ENCODE measurements at regions not wholly inside any gene's neighbourhood (a gene's known extent, or its start where the extent isn't known, plus 50 kb on each side); places are given as distances from the start of the nearest gene placed in this dataset.

GRCh38 chr11:116274521-116274920 lies 498.3 kb downstream of the BUD13 start:
- Mint-ChIP-seq H3K27me3 (ENCODE audit: low read depth in 3 of 3) (peaks cover 3 to 16% (median 13%) of the 10 kb centered on the region in 3 donors), H3K36me3 (no peaks in the 10 kb centered on the region), H3K4me1 (no peaks in the 10 kb centered on the region), H3K4me3 (no peak overlapping the region), H3K27ac (peak overlapping the region in 2 of 7 donors; percentile 7 to 41), H3K9me3 (peaks cover 0 to 2% (median 0%) of the 10 kb centered on the region in 7 donors)
- Histone ChIP-seq H3K27me3 (ENCODE audit: control insufficient read depth in 2 of 2, insufficient read depth in 2 of 2, low read length in 2 of 2) (no peaks in the 10 kb centered on the region), H3K27ac (ENCODE audit: low read depth in 1 of 2, low read length in 2 of 2) (no peak overlapping the region), H3K9ac (ENCODE audit: insufficient read depth, low read length, poor library complexity, severe bottlenecking) (no peak overlapping the region), H4K20me1 (ENCODE audit: insufficient read depth, low read length) (no peaks in the 10 kb centered on the region), H3K79me2 (ENCODE audit: insufficient read depth, low read length) (no peaks in the 10 kb centered on the region), H3K4me2 (replicated peaks; ENCODE audit: extremely low read depth, low read length, poor library complexity, severe bottlenecking) (no peak overlapping the region), H3K36me3 (replicated peaks in 1 of 2; ENCODE audit: control insufficient read depth in 1 of 2, insufficient read depth in 2 of 2, low read length in 2 of 2) (no peaks in the 10 kb centered on the region), H3K9me3 (replicated peaks in 1 of 2; ENCODE audit: control insufficient read depth in 1 of 2, insufficient read depth in 1 of 2, low read length in 2 of 2) (no peaks in the 10 kb centered on the region), H3K4me1 (ENCODE audit: control insufficient read depth in 1 of 2, insufficient read depth in 2 of 2, low read length in 2 of 2) (peaks cover 0 to 5% of the 10 kb centered on the region in 2 donors), H3K4me3 (replicated peaks in 1 of 3; ENCODE audit: low read depth in 2 of 3, low read length in 3 of 3) (no peak overlapping the region), H2AFZ (ENCODE audit: insufficient read depth, low read depth, low read length, poor library complexity, severe bottlenecking) (no peak overlapping the region)
- TF ChIP-seq, protein P1, sequence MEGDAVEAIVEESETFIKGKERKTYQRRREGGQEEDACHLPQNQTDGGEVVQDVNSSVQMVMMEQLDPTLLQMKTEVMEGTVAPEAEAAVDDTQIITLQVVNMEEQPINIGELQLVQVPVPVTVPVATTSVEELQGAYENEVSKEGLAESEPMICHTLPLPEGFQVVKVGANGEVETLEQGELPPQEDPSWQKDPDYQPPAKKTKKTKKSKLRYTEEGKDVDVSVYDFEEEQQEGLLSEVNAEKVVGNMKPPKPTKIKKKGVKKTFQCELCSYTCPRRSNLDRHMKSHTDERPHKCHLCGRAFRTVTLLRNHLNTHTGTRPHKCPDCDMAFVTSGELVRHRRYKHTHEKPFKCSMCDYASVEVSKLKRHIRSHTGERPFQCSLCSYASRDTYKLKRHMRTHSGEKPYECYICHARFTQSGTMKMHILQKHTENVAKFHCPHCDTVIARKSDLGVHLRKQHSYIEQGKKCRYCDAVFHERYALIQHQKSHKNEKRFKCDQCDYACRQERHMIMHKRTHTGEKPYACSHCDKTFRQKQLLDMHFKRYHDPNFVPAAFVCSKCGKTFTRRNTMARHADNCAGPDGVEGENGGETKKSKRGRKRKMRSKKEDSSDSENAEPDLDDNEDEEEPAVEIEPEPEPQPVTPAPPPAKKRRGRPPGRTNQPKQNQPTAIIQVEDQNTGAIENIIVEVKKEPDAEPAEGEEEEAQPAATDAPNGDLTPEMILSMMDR (IDR thresholded peaks at IDR 0.05) = no peak
- DNase-seq = no peak
- whole genome bisulfite sequencing (ENCODE audit: insufficient coverage) = 59% methylated on average over 3 of the region's 4 CpGs
- intact Hi-C loops (cut with micrococcal nuclease) = no loop called here

DNA sequence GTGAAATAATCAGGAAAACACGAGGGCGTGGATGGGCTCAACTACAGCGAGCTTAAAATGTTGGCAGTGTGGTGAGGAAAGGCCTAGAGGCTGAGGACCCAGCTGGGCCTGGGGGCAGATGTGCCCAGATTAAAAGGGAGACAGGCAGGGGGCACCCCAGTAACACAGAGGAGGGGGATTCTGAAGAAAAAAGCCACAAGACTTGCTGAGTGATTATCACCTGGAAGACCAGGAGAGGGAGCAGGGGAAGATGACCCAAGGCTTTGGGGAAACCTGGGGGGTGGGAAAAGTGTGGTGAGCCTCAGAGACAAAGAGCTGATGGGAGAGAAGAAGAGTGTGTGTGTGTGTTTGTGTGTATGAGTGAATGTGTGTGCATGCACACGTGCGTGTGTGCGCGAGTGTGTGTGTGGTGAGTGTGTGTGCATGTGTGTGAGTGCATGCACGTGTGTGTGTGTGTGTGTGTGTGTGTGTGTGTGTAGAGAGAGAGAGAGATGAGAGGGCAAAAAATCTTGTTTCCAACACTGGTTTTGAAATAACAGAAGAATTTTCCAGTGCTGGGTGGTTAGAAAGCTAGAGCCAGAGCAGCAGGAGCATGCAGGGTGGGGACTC lies 500.5 kb downstream of the BUD13 start:
- H3K27ac Mint-ChIP-seq = no peak overlapping the region
- H3K4me3 Mint-ChIP-seq = no peak overlapping the region
- no peak overlapping the region for H3K4me2 ChIP-seq (replicated peaks; ENCODE audit: extremely low read depth, low read length, poor library complexity, severe bottlenecking)
- peaks cover 0 to 5% of the 10 kb centered on the region in 2 donors for H3K4me1 ChIP-seq (ENCODE audit: control insufficient read depth in 1 of 2, insufficient read depth in 2 of 2, low read length in 2 of 2)
- H4K20me1 ChIP-seq (ENCODE audit: insufficient read depth, low read length) = no peaks in the 10 kb centered on the region
- intact Hi-C loops (cut with micrococcal nuclease) = no loop called here
- H3K4me1 Mint-ChIP-seq = no peaks in the 10 kb centered on the region
- H3K27me3 Mint-ChIP-seq (ENCODE audit: low read depth in 3 of 3) = peaks cover 3 to 14% (median 11%) of the 10 kb centered on the region in 3 donors
- no peak overlapping the region for H3K4me3 ChIP-seq (replicated peaks in 1 of 3; ENCODE audit: low read depth in 2 of 3, low read length in 3 of 3)
- peaks cover 0 to 2% (median 0%) of the 10 kb centered on the region in 7 donors for H3K9me3 Mint-ChIP-seq
- 67% methylated on average over 8 of the region's 8 CpGs for WGBS (ENCODE audit: insufficient coverage)
- TF ChIP-seq, protein P1 (IDR thresholded peaks at IDR 0.05) = no peak
- no peak for DNase-seq
- H3K9me3 ChIP-seq (replicated peaks in 1 of 2; ENCODE audit: control insufficient read depth in 1 of 2, insufficient read depth in 1 of 2, low read length in 2 of 2) = no peaks in the 10 kb centered on the region
- no peaks in the 10 kb centered on the region for H3K36me3 ChIP-seq (replicated peaks in 1 of 2; ENCODE audit: control insufficient read depth in 1 of 2, insufficient read depth in 2 of 2, low read length in 2 of 2)
- no peak overlapping the region for H2AFZ ChIP-seq (ENCODE audit: insufficient read depth, low read depth, low read length, poor library complexity, severe bottlenecking)
- H3K79me2 ChIP-seq (ENCODE audit: insufficient read depth, low read length) = no peaks in the 10 kb centered on the region
- no peaks in the 10 kb centered on the region for H3K36me3 Mint-ChIP-seq
- no peak overlapping the region for H3K27ac ChIP-seq (ENCODE audit: low read depth in 1 of 2, low read length in 2 of 2)
- H3K9ac ChIP-seq (ENCODE audit: insufficient read depth, low read length, poor library complexity, severe bottlenecking) = no peak overlapping the region
- H3K27me3 ChIP-seq (ENCODE audit: control insufficient read depth in 2 of 2, insufficient read depth in 2 of 2, low read length in 2 of 2) = no peaks in the 10 kb centered on the region

Data from CD14-positive monocyte (primary cell).